ENCODE measurements at regions not wholly inside any gene's neighbourhood (a gene's known extent, or its start where the extent isn't known, plus 50 kb on each side); places are given as distances from the start of the nearest gene placed in this dataset.

DNA sequence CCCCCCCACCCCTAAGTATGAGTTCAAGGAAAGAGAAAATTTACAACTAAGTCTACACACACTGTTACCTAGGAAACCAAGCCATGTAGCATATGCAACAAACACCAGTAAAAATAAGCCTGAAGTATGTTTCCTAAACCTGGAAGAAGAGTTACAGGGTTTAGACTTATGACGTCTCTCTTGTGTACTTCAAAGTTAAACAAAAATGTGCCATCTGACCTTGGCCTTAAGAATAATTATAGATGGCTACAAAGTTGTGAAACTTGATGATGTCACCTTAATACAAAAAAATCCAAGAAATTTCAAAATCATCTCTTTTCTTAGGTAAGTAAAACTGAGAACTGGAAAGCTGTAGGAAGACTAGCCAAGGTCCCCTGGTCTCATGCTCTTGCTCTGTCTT lies 297.6 kb upstream of the NRXN1 start:
- Mint-ChIP-seq H3K27ac (no peak overlapping the region), H3K36me3 (ENCODE audit: insufficient read depth) (no peaks in the 10 kb centered on the region), H3K4me1 (ENCODE audit: low read depth in 2 of 2) (no peaks in the 10 kb centered on the region), H3K27me3 (no peaks in the 10 kb centered on the region), H3K4me3 (no peak overlapping the region), H3K9me3 (peaks cover 7 to 8% of the 10 kb centered on the region in 2 donors)
- no peak for DNase-seq
- ATAC-seq (replicated peaks): no peak

DNA sequence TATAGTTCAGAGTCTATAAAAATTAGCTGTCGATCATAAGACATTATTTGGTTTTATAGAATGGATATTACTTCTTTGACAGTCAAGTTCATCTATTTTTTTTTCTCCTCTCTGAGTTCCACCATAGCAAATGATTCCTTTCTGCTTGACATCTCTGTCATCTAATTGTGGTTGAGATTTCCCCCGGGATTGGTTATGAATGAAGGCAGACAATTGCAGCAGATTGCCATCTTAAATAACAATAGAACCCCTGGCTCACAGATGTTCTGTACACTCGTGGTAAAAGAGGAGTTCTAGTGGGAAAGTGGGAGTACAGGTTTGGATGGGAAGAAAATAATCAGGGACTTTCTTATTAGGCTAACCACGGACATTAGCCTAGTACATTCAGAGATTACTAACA lies 292.1 kb upstream of the NRXN1 start:
- Mint-ChIP-seq H3K27ac (no peak overlapping the region), H3K27me3 (no peaks in the 10 kb centered on the region), H3K4me3 (no peak overlapping the region), H3K9me3 (peaks cover 9 to 10% of the 10 kb centered on the region in 2 donors), H3K36me3 (ENCODE audit: insufficient read depth) (no peaks in the 10 kb centered on the region), H3K4me1 (ENCODE audit: low read depth in 2 of 2) (no peaks in the 10 kb centered on the region)
- DNase-seq (no peak), ATAC-seq (replicated peaks) (no peak)

DNA sequence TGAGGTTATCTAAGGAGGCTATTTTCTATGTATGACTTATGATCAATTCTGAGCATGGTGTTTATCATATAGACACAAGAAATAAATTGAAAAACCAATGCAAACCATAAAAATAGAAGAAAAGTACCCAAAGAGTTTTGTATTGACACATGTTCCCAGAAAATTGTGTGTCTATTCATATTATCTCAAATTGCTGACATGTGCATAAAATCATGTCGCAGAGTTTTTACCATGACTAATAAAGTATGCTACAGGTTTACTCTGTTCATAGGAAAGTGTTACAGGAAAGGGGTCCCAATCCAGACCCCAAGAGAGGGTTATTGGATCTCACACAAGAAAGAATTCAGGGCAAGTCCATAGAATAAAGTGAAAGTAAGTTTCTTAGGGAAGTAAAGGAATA lies 290.7 kb upstream of the NRXN1 start:
- Mint-ChIP-seq H3K36me3 (ENCODE audit: insufficient read depth) (no peaks in the 10 kb centered on the region), H3K27ac (no peak overlapping the region), H3K4me3 (no peak overlapping the region), H3K9me3 (peaks cover 10 to 17% of the 10 kb centered on the region in 2 donors), H3K27me3 (no peaks in the 10 kb centered on the region), H3K4me1 (ENCODE audit: low read depth in 2 of 2) (no peaks in the 10 kb centered on the region)
- ATAC-seq (replicated peaks): no peak
- no peak for DNase-seq

DNA sequence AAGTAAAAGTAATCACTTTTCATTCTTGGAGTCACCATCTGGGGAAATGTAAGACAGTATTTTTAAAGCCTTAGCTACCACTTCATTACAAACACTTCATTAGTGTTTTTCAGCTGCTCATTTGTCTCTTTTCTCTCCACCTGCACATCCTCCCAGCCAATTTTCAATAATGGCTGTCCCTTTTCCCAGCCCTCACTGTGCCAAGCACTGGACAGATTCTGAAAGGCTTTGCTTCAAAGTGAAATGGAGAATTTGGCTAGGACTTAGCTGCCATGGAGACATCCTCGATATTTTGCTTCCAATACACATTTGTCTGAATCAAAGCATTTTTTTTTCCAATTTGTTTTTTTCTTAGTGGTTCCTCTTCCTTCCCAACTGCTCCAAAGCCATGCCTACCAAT lies 272.4 kb upstream of the NRXN1 start:
- Mint-ChIP-seq H3K27me3 (no peaks in the 10 kb centered on the region), H3K4me3 (no peak overlapping the region), H3K36me3 (ENCODE audit: insufficient read depth) (no peaks in the 10 kb centered on the region), H3K27ac (no peak overlapping the region), H3K4me1 (ENCODE audit: low read depth in 2 of 2) (no peaks in the 10 kb centered on the region), H3K9me3 (peaks cover 5 to 9% of the 10 kb centered on the region in 2 donors)
- DNase-seq (no peak), ATAC-seq (replicated peaks) (no peak)

DNA sequence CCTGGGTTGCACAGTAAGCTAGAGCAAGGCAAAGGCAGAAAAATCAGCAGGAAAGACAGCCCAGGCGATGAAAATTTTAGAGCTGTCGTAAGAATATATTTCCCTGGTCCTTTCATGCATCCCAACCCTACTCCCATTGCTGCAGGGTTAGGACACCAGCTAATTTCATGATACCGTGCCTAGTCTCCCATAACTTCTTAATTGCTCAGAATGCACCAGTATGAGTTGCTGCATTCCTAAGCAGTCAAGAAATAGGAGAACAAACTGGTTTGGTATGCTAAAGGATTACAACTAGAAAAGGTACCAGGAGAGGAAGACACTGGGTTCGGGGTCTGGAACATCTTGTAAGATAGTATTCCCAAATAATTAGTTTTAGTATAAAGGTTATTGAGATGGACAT lies 269.4 kb upstream of the NRXN1 start:
- Mint-ChIP-seq H3K4me1 (ENCODE audit: low read depth in 2 of 2) (no peaks in the 10 kb centered on the region), H3K27ac (no peak overlapping the region), H3K4me3 (no peak overlapping the region), H3K27me3 (no peaks in the 10 kb centered on the region), H3K9me3 (peaks cover 8 to 9% of the 10 kb centered on the region in 2 donors), H3K36me3 (ENCODE audit: insufficient read depth) (peaks cover 3% of the 10 kb centered on the region)
- no peak for ATAC-seq (replicated peaks)
- DNase-seq: no peak

DNA sequence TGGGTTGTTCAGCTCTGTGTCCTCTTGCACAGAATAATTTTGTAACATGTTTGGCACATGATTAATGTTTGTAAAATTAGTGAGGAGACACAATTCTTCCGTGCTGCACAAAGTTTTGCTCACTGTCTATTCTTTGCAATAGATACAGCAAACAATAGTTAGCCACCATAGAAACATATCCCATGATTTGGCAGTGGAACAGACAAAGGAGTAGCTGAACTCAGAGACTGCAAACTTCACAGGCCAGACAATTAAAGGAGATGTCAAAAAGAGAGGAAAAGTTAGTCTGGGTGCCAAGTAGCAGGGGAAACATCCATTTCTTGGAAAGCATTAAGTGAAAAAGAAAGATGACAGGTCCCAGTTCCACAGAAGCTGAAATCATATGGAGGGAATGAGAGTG lies 267.4 kb upstream of the NRXN1 start:
- no peaks in the 10 kb centered on the region for H3K27me3 Mint-ChIP-seq
- H3K9me3 Mint-ChIP-seq: peaks cover 2 to 8% of the 10 kb centered on the region in 2 donors
- peaks cover 3% of the 10 kb centered on the region for H3K36me3 Mint-ChIP-seq (ENCODE audit: insufficient read depth)
- H3K27ac Mint-ChIP-seq: no peak overlapping the region
- no peak for DNase-seq
- ATAC-seq (replicated peaks): no peak
- no peak overlapping the region for H3K4me3 Mint-ChIP-seq
- no peaks in the 10 kb centered on the region for H3K4me1 Mint-ChIP-seq (ENCODE audit: low read depth in 2 of 2)

DNA sequence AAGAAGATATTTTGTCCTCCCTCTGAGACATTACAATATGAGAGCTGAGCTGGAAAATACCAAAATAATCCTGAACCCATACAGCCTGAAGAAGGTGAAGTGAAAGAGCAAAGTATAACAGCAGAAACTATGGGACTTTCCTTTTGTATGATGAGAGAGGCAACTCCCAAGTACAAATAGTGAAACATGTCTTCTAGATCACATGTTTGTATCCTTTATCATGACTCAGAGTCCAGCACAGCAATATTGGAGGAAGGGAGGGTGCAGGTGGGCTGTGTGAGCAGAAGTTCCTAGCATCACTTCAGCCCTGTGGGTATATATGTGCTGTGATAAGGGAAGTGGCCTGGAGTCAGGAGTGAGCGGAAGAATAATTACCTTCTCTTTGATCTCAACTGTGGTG lies 265.6 kb upstream of the NRXN1 start:
- peaks cover 2 to 8% of the 10 kb centered on the region in 2 donors for H3K9me3 Mint-ChIP-seq
- no peaks in the 10 kb centered on the region for H3K27me3 Mint-ChIP-seq
- ATAC-seq (replicated peaks) (no peak), DNase-seq (no peak)
- H3K4me3 Mint-ChIP-seq: no peak overlapping the region
- no peak overlapping the region for H3K27ac Mint-ChIP-seq
- H3K36me3 Mint-ChIP-seq (ENCODE audit: insufficient read depth): peaks cover 3% of the 10 kb centered on the region
- H3K4me1 Mint-ChIP-seq (ENCODE audit: low read depth in 2 of 2): no peaks in the 10 kb centered on the region

DNA sequence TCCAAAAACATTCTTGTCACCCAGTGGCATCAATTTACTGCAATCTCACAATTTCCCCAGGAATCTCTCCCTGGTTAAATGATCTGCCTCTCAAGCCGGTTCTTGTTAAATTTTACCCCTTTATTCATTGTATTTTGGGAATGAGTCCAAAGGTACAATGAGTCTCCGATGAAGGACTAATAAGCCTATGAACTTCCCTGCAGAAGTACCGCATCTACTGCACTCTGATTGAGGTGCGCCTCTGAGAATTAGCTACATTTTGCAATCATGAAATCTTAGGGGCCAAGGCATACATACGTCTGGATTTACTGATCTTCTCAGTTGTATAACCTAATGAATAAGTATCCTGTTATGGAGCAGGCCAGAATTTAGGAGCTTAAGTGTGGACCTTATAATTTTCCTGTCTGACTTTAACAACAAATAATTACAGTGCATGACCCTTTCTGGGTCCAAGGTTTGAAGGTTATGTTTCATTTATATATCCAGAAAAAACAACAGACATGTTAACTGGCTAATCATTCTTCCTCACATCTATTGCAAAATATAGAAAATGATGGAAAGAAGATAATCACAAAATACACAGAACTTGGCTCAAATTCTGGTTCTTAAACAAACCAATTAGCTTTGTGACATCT lies 261.8 kb upstream of the NRXN1 start:
- peaks cover 0 to 4% of the 10 kb centered on the region in 2 donors for H3K9me3 Mint-ChIP-seq
- ATAC-seq (replicated peaks): no peak
- no peak overlapping the region for H3K4me3 Mint-ChIP-seq
- DNase-seq: no peak
- H3K27me3 Mint-ChIP-seq: no peaks in the 10 kb centered on the region
- no peak overlapping the region for H3K27ac Mint-ChIP-seq
- peaks cover 3% of the 10 kb centered on the region for H3K36me3 Mint-ChIP-seq (ENCODE audit: insufficient read depth)
- no peaks in the 10 kb centered on the region for H3K4me1 Mint-ChIP-seq (ENCODE audit: low read depth in 2 of 2)

DNA sequence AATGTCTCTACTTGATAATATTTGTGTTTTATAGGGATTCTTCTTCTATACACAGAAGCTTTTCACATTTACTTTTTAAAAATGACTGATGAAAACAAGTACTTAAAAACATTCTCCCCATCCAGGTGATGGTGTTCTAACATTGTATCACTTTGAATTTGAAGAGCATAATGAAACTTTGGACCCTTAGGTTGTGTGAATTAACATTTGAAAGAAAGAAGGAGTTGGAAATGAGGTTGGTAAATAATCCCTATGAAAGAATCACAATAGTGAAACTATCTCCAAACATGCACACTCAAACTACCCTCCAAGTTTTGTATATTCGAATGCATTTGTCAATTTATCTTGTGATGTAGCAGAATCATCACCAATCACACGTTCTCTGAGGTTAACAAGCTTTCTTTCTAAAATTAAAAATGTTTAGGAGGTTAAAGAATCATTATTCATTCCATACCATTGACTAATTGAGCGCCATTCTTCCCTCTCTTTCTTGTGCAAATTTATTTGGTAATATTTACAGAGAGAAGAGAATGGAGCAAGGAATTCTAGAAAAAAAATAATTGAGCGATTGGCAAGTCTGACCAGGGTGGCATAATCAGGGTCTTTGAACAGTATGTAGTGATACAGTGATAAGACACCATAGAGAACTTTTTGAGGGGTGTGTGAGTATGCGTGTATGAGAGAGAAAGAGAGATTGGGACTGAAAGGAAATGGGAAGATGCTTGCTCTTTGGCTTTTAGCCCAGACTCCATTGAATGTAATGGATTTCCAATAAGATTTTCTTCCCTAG lies 260.0 kb upstream of the NRXN1 start:
- H3K4me3 Mint-ChIP-seq: no peak overlapping the region
- H3K4me1 Mint-ChIP-seq (ENCODE audit: low read depth in 2 of 2): no peaks in the 10 kb centered on the region
- no peaks in the 10 kb centered on the region for H3K36me3 Mint-ChIP-seq (ENCODE audit: insufficient read depth)
- H3K27me3 Mint-ChIP-seq: no peaks in the 10 kb centered on the region
- ATAC-seq (replicated peaks) (no peak), DNase-seq (no peak)
- peaks cover 0 to 6% of the 10 kb centered on the region in 2 donors for H3K9me3 Mint-ChIP-seq
- no peak overlapping the region for H3K27ac Mint-ChIP-seq

DNA sequence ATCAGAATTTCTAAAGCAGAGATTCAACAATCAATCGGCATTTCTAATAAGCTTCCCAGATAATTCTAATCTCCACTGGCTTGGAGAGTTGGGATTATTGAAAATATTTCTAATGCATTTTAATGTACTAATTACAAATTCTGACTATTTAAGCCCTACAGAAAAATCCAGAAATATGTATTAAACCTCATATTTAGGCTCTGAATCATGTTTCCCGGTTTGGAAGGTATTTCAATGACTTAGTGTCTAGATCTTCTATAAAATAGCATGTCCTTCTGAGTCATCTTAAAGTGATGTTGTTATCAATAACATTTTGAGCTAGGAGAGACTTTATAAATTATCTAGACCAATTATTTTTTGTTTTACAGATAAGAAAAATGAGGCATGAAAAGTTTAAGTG lies 258.8 kb upstream of the NRXN1 start:
- Mint-ChIP-seq H3K27ac (no peak overlapping the region), H3K27me3 (no peaks in the 10 kb centered on the region), H3K36me3 (ENCODE audit: insufficient read depth) (no peaks in the 10 kb centered on the region), H3K4me1 (ENCODE audit: low read depth in 2 of 2) (no peaks in the 10 kb centered on the region), H3K4me3 (no peak overlapping the region), H3K9me3 (peaks cover 0 to 9% of the 10 kb centered on the region in 2 donors)
- DNase-seq: no peak
- ATAC-seq (replicated peaks): no peak

DNA sequence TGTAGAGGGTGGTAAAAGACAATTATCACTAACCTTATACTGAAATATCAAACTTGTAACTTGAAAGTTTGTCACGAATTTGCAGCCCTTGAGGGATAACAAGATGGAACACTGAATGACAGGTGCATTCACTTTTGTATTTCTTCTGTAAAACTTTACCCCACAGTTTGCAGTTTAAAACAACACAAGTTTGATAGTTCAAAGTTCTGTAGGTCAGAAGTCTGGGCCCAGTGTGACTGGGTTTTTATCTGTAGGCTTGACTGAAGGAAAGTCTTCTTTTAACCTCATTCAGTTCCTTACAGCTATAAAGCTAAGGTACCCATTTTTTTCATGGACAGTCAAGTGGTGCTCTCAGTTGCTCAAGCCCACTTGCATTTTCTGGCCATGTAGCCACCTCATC lies 257.1 kb upstream of the NRXN1 start:
- Mint-ChIP-seq H3K27ac (no peak overlapping the region), H3K4me3 (no peak overlapping the region), H3K36me3 (ENCODE audit: insufficient read depth) (no peaks in the 10 kb centered on the region), H3K4me1 (ENCODE audit: low read depth in 2 of 2) (no peaks in the 10 kb centered on the region), H3K27me3 (no peaks in the 10 kb centered on the region), H3K9me3 (peaks cover 0 to 8% of the 10 kb centered on the region in 2 donors)
- DNase-seq (no peak), ATAC-seq (replicated peaks) (no peak)

DNA sequence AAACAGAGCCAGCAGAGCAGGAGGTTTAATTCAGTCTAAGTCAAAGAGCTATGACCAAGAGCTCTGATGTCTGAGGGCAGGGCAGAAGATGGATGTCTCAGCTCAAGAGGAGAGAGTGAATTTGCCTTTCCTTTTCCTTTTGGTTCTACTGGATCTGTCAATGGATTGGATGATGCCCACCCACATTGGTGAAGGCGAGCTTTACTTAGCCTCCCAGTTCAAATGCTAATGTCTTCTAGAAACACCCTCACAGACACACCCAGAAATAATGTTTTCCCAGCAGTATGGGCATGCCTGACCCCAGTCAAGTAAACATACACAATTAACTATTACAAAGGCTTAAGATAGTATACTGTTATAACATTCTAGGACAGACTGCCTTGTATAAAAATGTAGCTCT lies 236.3 kb upstream of the NRXN1 start:
- DNase-seq (no peak), ATAC-seq (replicated peaks) (no peak)
- H3K27me3 Mint-ChIP-seq: no peaks in the 10 kb centered on the region
- H3K27ac Mint-ChIP-seq: no peak overlapping the region
- H3K4me3 Mint-ChIP-seq: no peak overlapping the region
- peaks cover under 1 to 3% of the 10 kb centered on the region in 2 donors for H3K9me3 Mint-ChIP-seq
- H3K4me1 Mint-ChIP-seq (ENCODE audit: low read depth in 2 of 2): no peaks in the 10 kb centered on the region
- H3K36me3 Mint-ChIP-seq (ENCODE audit: insufficient read depth): no peaks in the 10 kb centered on the region

DNA sequence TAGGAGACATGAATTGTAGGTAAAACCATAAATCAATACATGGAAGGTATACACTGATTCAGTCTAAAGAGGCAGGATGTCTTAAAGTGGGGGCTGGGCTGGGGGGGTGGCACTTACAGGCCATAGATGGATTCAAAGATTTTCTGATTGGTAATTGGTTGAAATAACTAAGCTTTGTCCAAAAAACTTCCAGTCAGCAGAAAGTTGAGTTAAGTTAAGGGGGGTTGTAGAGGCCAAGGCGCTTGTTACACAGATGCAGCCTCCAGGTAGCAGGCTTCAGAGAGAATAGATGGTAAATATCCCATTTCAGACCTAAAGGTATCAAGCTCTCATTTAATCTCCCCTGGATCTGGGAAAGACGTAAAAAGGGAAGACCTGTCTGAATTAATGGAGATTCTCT lies 233.6 kb upstream of the NRXN1 start:
- no peaks in the 10 kb centered on the region for H3K36me3 Mint-ChIP-seq (ENCODE audit: insufficient read depth)
- ATAC-seq (replicated peaks) (no peak), DNase-seq (no peak)
- no peak overlapping the region for H3K27ac Mint-ChIP-seq
- H3K4me3 Mint-ChIP-seq: no peak overlapping the region
- no peaks in the 10 kb centered on the region for H3K27me3 Mint-ChIP-seq
- no peaks in the 10 kb centered on the region for H3K4me1 Mint-ChIP-seq (ENCODE audit: low read depth in 2 of 2)
- peaks cover 7% of the 10 kb centered on the region in 2 donors for H3K9me3 Mint-ChIP-seq

DNA sequence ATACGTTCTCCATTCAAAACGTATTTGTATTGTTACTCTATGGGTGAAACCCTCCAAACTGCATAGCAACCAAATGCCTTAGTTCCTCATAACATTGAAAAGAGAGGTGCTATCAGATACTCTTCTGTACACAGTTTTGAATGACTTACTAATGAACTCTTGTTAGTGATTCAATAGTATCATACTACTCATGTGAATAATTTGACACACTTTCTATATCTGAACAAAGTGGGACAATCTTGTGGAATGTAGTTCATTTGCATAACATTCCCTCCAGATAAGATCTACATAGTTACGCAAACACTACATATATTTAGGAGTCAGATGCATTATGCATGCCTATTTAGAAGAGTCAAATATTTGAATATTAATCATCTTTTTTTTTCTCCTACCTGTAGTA lies 232.0 kb upstream of the NRXN1 start:
- no peak overlapping the region for H3K27ac Mint-ChIP-seq
- no peak for DNase-seq

More for the DNA sequence above, 232.0 kb upstream of the NRXN1 start:
- Mint-ChIP-seq H3K4me3 (no peak overlapping the region), H3K9me3 (peaks cover 10 to 13% of the 10 kb centered on the region in 2 donors), H3K36me3 (ENCODE audit: insufficient read depth) (no peaks in the 10 kb centered on the region), H3K4me1 (ENCODE audit: low read depth in 2 of 2) (no peaks in the 10 kb centered on the region), H3K27me3 (no peaks in the 10 kb centered on the region)
- no peak for ATAC-seq (replicated peaks)

All from effector memory CD8-positive, alpha-beta T cell (primary cell).